ENCODE measurements at regions not wholly inside any gene's neighbourhood (a gene's known extent, or its start where the extent isn't known, plus 50 kb on each side); places are given as distances from the start of the nearest gene placed in this dataset.

GRCh38 chr14:96745500-96746051 lies 51.6 kb upstream of the VRK1 start:
- 45% methylated on average over 4 of the region's 4 CpGs; no CpG with 5 or more reads in 1 of the 2 experiments for WGBS, 2 experiments (ENCODE audit: extremely low coverage in 1 of 2, insufficient coverage in 1 of 2, insufficient read length in 1 of 2, insufficient replicate concordance in 2 of 2, low coverage in 1 of 2, low lambda C conversion rate in 2 of 2, missing lambda C conversion rate in 1 of 2)
- DNase-seq (ENCODE audit: low read depth in 1 of 2, low spot score in 2 of 2) (no peak), FAIRE-seq (no peak)
- Histone ChIP-seq H3K4ac (replicated peaks; ENCODE audit: insufficient read length, low read depth, low read length) (no peak overlapping the region), H4K8ac (ENCODE audit: extremely low read depth, insufficient read depth, low read length) (no peak overlapping the region), H3K18ac (ENCODE audit: extremely low read depth, low read length) (no peak overlapping the region), H3K79me1 (ENCODE audit: low read depth, low read length) (no peaks in the 10 kb centered on the region), H3K56ac (replicated peaks; ENCODE audit: insufficient read length, low read depth, low read length) (no peak overlapping the region), H3K9me3 (ENCODE audit: insufficient read depth in 2 of 2, low read depth in 1 of 2, low read length in 1 of 2) (no peaks in the 10 kb centered on the region), H3K4me1 (replicated peaks in 1 of 4; ENCODE audit: control insufficient read depth in 3 of 4, insufficient read depth in 4 of 4, low read length in 3 of 4) (peaks cover 0 to 2% (median 0%) of the 10 kb centered on the region in 4 experiments; a peak in 2 of 7 replicates), H2BK12ac (ENCODE audit: low read depth, low read length) (no peak overlapping the region), H2BK20ac (ENCODE audit: low read length) (no peak overlapping the region), H3K4me2 (ENCODE audit: insufficient read depth in 1 of 2, low read depth in 2 of 2, low read length in 2 of 2) (no peak overlapping the region), H2BK15ac (ENCODE audit: low read length) (no peak overlapping the region), H4K20me1 (replicated peaks in 1 of 2; ENCODE audit: control insufficient read depth in 1 of 2, insufficient read depth in 2 of 2, low read length in 2 of 2) (peaks cover 0 to 2% of the 10 kb centered on the region in 2 experiments), H2BK120ac (replicated peaks; ENCODE audit: low read depth, low read length) (no peak overlapping the region), H3K27me3 (replicated peaks in 1 of 4; ENCODE audit: control insufficient read depth in 3 of 4, extremely low read depth in 1 of 4, insufficient read depth in 3 of 4, low read length in 3 of 4) (no peaks in the 10 kb centered on the region; a peak in 1 of 7 replicates), H3K23me2 (ENCODE audit: low read depth, low read length) (peaks cover 8% of the 10 kb centered on the region; the same call in 1 of the 2 replicates), H2AFZ (ENCODE audit: low read length) (no peak overlapping the region), H3K36me3 (ENCODE audit: control insufficient read depth in 2 of 4, insufficient read depth in 4 of 4, low read length in 3 of 4) (no peaks in the 10 kb centered on the region), H3K14ac (ENCODE audit: insufficient read length) (no peak overlapping the region), H3K4me3 (ENCODE audit: extremely low read depth in 1 of 4, insufficient read depth in 2 of 4, low read depth in 3 of 4, low read length in 4 of 4) (no peak overlapping the region), H3K9ac (replicated peaks in 1 of 4; ENCODE audit: extremely low read depth in 1 of 4, low read depth in 3 of 4, low read length in 3 of 4) (no peak overlapping the region), H2AK5ac (ENCODE audit: low read depth, low read length) (no peak overlapping the region), H3K79me2 (ENCODE audit: control insufficient read depth in 1 of 2, insufficient read depth in 2 of 2, low read length in 2 of 2) (no peaks in the 10 kb centered on the region), H4K5ac (ENCODE audit: insufficient read length, low read depth, low read length) (no peak overlapping the region), H4K91ac (replicated peaks; ENCODE audit: insufficient read length, low read length) (no peak overlapping the region), H3K27ac (ENCODE audit: low read depth, low read length) (no peak overlapping the region), H2BK5ac (ENCODE audit: low read depth, low read length) (no peak overlapping the region), H3K23ac (ENCODE audit: insufficient read length) (no peak overlapping the region)
- CTCF ChIA-PET (ENCODE audit: partially characterized antibody), result interaction anchor here (0.7 to 2.2 kb wide), 6 partner anchors 9 to 187 kb away, joined by 3 to 5 read pairs (median 4); no protein-coding TSS in a partner anchor
- POLR2A ChIA-PET (ENCODE audit: partially characterized antibody), result no interaction called here
- TF ChIP-seq, protein P1, sequence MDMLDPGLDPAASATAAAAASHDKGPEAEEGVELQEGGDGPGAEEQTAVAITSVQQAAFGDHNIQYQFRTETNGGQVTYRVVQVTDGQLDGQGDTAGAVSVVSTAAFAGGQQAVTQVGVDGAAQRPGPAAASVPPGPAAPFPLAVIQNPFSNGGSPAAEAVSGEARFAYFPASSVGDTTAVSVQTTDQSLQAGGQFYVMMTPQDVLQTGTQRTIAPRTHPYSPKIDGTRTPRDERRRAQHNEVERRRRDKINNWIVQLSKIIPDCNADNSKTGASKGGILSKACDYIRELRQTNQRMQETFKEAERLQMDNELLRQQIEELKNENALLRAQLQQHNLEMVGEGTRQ (IDR thresholded peaks at IDR 0.05; ENCODE audit: low read length), result no peak
- TF ChIP-seq BACH1 (IDR thresholded peaks at IDR 0.05; ENCODE audit: low read length) (no peak), SIRT6 (IDR thresholded peaks at IDR 0.05; ENCODE audit: low read length) (no peak), SIX5 (IDR thresholded peaks at IDR 0.05; ENCODE audit: low read depth, low read length) (no peak), NRF1 (IDR thresholded peaks at IDR 0.05; ENCODE audit: low read depth, low read length) (no peak), CBX8 (IDR thresholded peaks at IDR 0.05; ENCODE audit: borderline replicate concordance, low read depth, low read length) (no peak), SAP30 (IDR thresholded peaks at IDR 0.05; ENCODE audit: insufficient read depth, insufficient replicate concordance, low read length) (no peak), EP300 (IDR thresholded peaks at IDR 0.05; ENCODE audit: borderline replicate concordance in 1 of 2, low read depth in 2 of 2, low read length in 2 of 2) (no peak), RXRA (IDR thresholded peaks at IDR 0.05; ENCODE audit: insufficient read depth, low read depth, low read length) (no peak), CEBPB (IDR thresholded peaks at IDR 0.05; ENCODE audit: low read depth, low read length) (no peak), RNF2 (IDR thresholded peaks at IDR 0.05; ENCODE audit: borderline replicate concordance, low read depth, low read length, missing control alignments, poor library complexity, severe bottlenecking) (no peak), MAFK (IDR thresholded peaks at IDR 0.05; ENCODE audit: low read depth, low read length) (no peak)
